HepG2 (cell line): ENCODE measurements at regions not wholly inside any gene's neighbourhood (a gene's known extent, or its start where the extent isn't known, plus 50 kb on each side); places are given as distances from the start of the nearest gene placed in this dataset.

Experiments
- ARID2 ChIP-seq: sonication (generic); formaldehyde crosslinking; IDR thresholded peaks from 2 replicates; pipeline ENCODE4 v1.8.1; 2022; ENCODE audit warnings: mild to moderate bottlenecking, missing genetic modification reagents, borderline replicate concordance
- CBFB ChIP-seq: sonication (generic); formaldehyde crosslinking; IDR thresholded peaks from 2 replicates; pipeline ENCODE4 v1.4.0; 2020; ENCODE audit warnings: missing genetic modification reagents
- HNRNPL ChIP-seq: fragments of 200-400 bp; formaldehyde crosslinking; IDR thresholded peaks from 2 replicates; pipeline ENCODE4 v1.6.1; 2017; ENCODE audit warnings: mild to moderate bottlenecking, low read depth, low read length
- REL ChIP-seq: sonication (generic); formaldehyde crosslinking; conservative IDR thresholded peaks from 2 replicates; pipeline ENCODE4 v1.8.0; 2022; ENCODE audit warnings: mild to moderate bottlenecking, missing genetic modification reagents, moderate library complexity
- SOX13 ChIP-seq, 3 experiments: fragments of 450-650 bp in 1 of 3; sonication (generic) in 1 of 3; formaldehyde crosslinking in 1 of 3; IDR thresholded peaks in 2 of 3; conservative IDR thresholded peaks in 1 of 3; 2 replicates each; pipeline versions ENCODE4 v1.5.0 to v1.6.1; 2016 to 2020; ENCODE audit warnings: antibody characterized with exemption in 1 of 3, mild to moderate bottlenecking in 1 of 3, missing compliant biosample characterization in 1 of 3, missing genetic modification reagents in 1 of 3, moderate library complexity in 1 of 3
- ZNF101 ChIP-seq: sonication (generic); formaldehyde crosslinking; IDR thresholded peaks from 2 replicates; pipeline ENCODE4 v1.4.0; 2020; ENCODE audit warnings: mild to moderate bottlenecking, low read depth, missing genetic modification reagents, borderline replicate concordance
- ZNF749 ChIP-seq: sonication (generic); formaldehyde crosslinking; IDR thresholded peaks from 2 replicates; pipeline ENCODE4 v1.8.0; 2022; ENCODE audit warnings: mild to moderate bottlenecking, missing genetic modification reagents, moderate library complexity, borderline replicate concordance
- TF ChIP-seq, protein P1 (sequence below), 2 experiments: sonication (generic) in 1 of 2; formaldehyde crosslinking in 1 of 2; IDR thresholded peaks; 2 replicates each; pipeline versions ENCODE4 v1.6.1 to v1.9.0; 2014 to 2022; ENCODE audit warnings: antibody characterized with exemption in 1 of 2, borderline replicate concordance in 1 of 2, inconsistent platforms in 1 of 2, low read depth in 1 of 2, missing genetic modification reagents in 1 of 2
- TF ChIP-seq, protein P2 (sequence below): sonication (generic); formaldehyde crosslinking; IDR thresholded peaks from 2 replicates; pipeline ENCODE4 v1.5.1; 2020; ENCODE audit warnings: missing genetic modification reagents, mild to moderate bottlenecking, borderline replicate concordance
- TF ChIP-seq, protein P3 (sequence below): sonication (generic); formaldehyde crosslinking; IDR thresholded peaks from 2 replicates; pipeline ENCODE4 v1.4.0; 2020; ENCODE audit warnings: missing genetic modification reagents, mild to moderate bottlenecking, borderline replicate concordance
- TF ChIP-seq, protein P4 (sequence below): sonication (generic); formaldehyde crosslinking; IDR thresholded peaks from 2 replicates; pipeline ENCODE4 v1.4.0; 2020; ENCODE audit warnings: missing genetic modification reagents
- TF ChIP-seq, protein P5 (sequence below): IDR thresholded peaks from 2 replicates; pipeline ENCODE4 v1.6.1; 2016; ENCODE audit warnings: mild to moderate bottlenecking, missing biosample characterization, missing genetic modification reagents

DNA sequence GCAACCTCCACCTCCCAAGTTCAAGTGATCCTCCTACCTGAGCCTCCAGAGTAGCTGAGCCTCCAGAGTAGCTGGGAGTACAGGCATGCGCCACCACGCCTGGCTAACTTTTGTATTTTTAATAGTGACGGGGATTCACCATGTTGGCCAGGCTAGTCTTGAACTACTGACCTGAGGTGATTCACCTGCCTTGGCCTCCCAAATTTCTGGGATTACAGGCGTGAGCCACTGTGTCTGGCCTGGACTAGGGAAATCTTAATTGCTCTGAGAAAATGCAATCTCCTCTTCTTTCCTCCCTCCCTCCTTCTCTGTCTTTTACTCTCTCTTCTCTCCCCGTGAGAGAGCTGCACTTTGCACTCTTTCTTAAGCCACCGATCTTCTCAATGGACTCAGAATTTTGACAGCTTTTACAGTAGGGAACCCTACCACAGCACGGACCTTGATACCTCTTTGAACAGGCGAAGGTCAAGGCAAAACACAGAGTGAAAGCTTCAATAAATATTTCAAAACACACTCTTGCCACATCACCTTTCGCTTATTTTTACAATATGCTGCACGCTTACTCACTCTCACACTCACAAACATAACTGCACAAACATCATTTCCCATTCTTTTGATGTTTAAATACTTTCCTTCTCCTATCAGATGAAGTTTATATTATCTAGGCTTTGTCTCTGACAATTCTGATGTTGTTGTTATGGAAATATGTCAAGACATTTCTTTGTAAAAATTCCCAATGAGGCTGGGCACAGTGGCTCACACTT, 173.4 kb upstream of the NRP1 start (continued):
- TF ChIP-seq, protein P1, sequence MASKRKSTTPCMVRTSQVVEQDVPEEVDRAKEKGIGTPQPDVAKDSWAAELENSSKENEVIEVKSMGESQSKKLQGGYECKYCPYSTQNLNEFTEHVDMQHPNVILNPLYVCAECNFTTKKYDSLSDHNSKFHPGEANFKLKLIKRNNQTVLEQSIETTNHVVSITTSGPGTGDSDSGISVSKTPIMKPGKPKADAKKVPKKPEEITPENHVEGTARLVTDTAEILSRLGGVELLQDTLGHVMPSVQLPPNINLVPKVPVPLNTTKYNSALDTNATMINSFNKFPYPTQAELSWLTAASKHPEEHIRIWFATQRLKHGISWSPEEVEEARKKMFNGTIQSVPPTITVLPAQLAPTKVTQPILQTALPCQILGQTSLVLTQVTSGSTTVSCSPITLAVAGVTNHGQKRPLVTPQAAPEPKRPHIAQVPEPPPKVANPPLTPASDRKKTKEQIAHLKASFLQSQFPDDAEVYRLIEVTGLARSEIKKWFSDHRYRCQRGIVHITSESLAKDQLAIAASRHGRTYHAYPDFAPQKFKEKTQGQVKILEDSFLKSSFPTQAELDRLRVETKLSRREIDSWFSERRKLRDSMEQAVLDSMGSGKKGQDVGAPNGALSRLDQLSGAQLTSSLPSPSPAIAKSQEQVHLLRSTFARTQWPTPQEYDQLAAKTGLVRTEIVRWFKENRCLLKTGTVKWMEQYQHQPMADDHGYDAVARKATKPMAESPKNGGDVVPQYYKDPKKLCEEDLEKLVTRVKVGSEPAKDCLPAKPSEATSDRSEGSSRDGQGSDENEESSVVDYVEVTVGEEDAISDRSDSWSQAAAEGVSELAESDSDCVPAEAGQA (IDR thresholded peaks at IDR 0.05; ENCODE audit: low read depth): no peak
- TF ChIP-seq, protein P1 (CRISPR knock-in tag; IDR thresholded peaks at IDR 0.05; ENCODE audit: borderline replicate concordance): no peak; the same call in 1 of the 2 replicates
- TF ChIP-seq ZNF749 (CRISPR knock-in tag) (no peak), ARID2 (no peak), REL (CRISPR knock-in tag) (no peak), CBFB (CRISPR knock-in tag) (0 out of 2 replicates have a peak, but pooled peaks have one; percentile 59), HNRNPL (no peak), ZNF101 (CRISPR knock-in tag) (no peak), SOX13 (IDR thresholded peaks at IDR 0.05) (peak; percentile 90), SOX13 (CRISPR knock-in tag; conservative IDR thresholded peaks at IDR 0.05 in 1 of 2, IDR thresholded peaks at IDR 0.05 in 1 of 2) (peak in 1 of 2 experiments; percentile 97; a peak in 2 of 4 replicates)
- TF ChIP-seq, protein P2, sequence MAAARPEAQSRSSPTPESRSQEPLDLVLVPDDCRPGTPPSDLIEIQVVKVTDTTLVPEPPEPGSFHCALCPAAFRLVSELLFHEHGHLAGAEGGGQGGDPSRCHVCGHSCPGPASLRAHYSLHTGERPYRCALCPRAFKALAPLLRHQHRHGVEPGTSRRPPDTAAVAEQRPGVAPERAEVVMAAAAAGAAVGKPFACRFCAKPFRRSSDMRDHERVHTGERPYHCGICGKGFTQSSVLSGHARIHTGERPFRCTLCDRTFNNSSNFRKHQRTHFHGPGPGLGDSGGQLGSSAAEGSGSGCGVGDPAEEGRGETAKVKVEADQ (CRISPR knock-in tag): no peak
- TF ChIP-seq, protein P3, sequence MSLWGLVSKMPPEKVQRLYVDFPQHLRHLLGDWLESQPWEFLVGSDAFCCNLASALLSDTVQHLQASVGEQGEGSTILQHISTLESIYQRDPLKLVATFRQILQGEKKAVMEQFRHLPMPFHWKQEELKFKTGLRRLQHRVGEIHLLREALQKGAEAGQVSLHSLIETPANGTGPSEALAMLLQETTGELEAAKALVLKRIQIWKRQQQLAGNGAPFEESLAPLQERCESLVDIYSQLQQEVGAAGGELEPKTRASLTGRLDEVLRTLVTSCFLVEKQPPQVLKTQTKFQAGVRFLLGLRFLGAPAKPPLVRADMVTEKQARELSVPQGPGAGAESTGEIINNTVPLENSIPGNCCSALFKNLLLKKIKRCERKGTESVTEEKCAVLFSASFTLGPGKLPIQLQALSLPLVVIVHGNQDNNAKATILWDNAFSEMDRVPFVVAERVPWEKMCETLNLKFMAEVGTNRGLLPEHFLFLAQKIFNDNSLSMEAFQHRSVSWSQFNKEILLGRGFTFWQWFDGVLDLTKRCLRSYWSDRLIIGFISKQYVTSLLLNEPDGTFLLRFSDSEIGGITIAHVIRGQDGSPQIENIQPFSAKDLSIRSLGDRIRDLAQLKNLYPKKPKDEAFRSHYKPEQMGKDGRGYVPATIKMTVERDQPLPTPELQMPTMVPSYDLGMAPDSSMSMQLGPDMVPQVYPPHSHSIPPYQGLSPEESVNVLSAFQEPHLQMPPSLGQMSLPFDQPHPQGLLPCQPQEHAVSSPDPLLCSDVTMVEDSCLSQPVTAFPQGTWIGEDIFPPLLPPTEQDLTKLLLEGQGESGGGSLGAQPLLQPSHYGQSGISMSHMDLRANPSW (CRISPR knock-in tag): no peak
- TF ChIP-seq, protein P4, sequence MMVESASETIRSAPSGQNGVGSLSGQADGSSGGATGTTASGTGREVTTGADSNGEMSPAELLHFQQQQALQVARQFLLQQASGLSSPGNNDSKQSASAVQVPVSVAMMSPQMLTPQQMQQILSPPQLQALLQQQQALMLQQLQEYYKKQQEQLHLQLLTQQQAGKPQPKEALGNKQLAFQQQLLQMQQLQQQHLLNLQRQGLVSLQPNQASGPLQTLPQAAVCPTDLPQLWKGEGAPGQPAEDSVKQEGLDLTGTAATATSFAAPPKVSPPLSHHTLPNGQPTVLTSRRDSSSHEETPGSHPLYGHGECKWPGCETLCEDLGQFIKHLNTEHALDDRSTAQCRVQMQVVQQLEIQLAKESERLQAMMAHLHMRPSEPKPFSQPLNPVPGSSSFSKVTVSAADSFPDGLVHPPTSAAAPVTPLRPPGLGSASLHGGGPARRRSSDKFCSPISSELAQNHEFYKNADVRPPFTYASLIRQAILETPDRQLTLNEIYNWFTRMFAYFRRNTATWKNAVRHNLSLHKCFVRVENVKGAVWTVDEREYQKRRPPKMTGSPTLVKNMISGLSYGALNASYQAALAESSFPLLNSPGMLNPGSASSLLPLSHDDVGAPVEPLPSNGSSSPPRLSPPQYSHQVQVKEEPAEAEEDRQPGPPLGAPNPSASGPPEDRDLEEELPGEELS (CRISPR knock-in tag): peak; percentile 93
- TF ChIP-seq, protein P5, sequence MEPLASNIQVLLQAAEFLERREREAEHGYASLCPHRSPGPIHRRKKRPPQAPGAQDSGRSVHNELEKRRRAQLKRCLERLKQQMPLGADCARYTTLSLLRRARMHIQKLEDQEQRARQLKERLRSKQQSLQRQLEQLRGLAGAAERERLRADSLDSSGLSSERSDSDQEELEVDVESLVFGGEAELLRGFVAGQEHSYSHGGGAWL (CRISPR knock-in tag): no peak
